GM18502 (cell line): ENCODE measurements at regions not wholly inside any gene's neighbourhood (a gene's known extent, or its start where the extent isn't known, plus 50 kb on each side); places are given as distances from the start of the nearest gene placed in this dataset.
"Not testable (repeated sequence)": the region's sequence is repeated elsewhere in the genome, so short reads cannot be mapped to it uniquely, and the experiment has no call there.

ENCODE experiments used
- ATAC-seq: cut with Tn5 transposase; IDR thresholded peaks from one replicate; pipeline ENCODE4 v1.9.1; 2021; ENCODE audit warnings: mild to moderate bottlenecking; ENCODE audit not compliant: unreplicated experiment, poor library complexity

GRCh38 chr4:27442146-27442545 is 581.5 kb downstream of the STIM2 start:
- ATAC-seq, result no peak

GRCh38 chr4:27442661-27443060 is 582.0 kb downstream of the STIM2 start:
- ATAC-seq, result not testable (repeated sequence)

- ATAC-seq, result no peak
These were observed 603.2 kb downstream of the STIM2 start for GRCh38 chr4:27463816-27464215.

- ATAC-seq, result no peak
These were observed 606.7 kb downstream of the STIM2 start for GRCh38 chr4:27467351-27467750.

GRCh38 chr4:27472364-27472763 is 611.7 kb downstream of the STIM2 start:
- ATAC-seq, result no peak

GRCh38 chr4:27474691-27475090 is 614.0 kb downstream of the STIM2 start:
- no peak for ATAC-seq

- ATAC-seq, result no peak
These were observed 623.6 kb downstream of the STIM2 start for GRCh38 chr4:27484216-27484615.

- no peak for ATAC-seq
These were observed 629.7 kb downstream of the STIM2 start for GRCh38 chr4:27490315-27490714.

GRCh38 chr4:27490766-27491165 is 630.1 kb downstream of the STIM2 start:
- no peak for ATAC-seq

GRCh38 chr4:27506401-27506800 is 645.8 kb downstream of the STIM2 start:
- ATAC-seq, result no peak

GRCh38 chr4:27514711-27515110 is 654.1 kb downstream of the STIM2 start:
- no peak for ATAC-seq

GRCh38 chr4:27515140-27515539 is 654.5 kb downstream of the STIM2 start:
- no peak for ATAC-seq

- no peak for ATAC-seq
These were observed 658.2 kb downstream of the STIM2 start for GRCh38 chr4:27518876-27519275.

- no peak for ATAC-seq
These were observed 663.6 kb downstream of the STIM2 start for GRCh38 chr4:27524224-27524623.

- ATAC-seq, result no peak
These were observed 673.8 kb downstream of the STIM2 start for GRCh38 chr4:27534488-27534887.

- no peak for ATAC-seq
These were observed 707.8 kb downstream of the STIM2 start for GRCh38 chr4:27568236-27568951.

GRCh38 chr4:27568952-27569319 is 708.3 kb downstream of the STIM2 start:
- no peak for ATAC-seq

- ATAC-seq, result no peak
These were observed 714.1 kb downstream of the STIM2 start for GRCh38 chr4:27574743-27575142.

- no peak for ATAC-seq
These were observed 717.3 kb downstream of the STIM2 start for GRCh38 chr4:27577951-27578350.

GRCh38 chr4:27592738-27593137 is 732.1 kb downstream of the STIM2 start:
- no peak for ATAC-seq

- ATAC-seq, result no peak
These were observed 734.3 kb downstream of the STIM2 start for GRCh38 chr4:27594922-27595321.

GRCh38 chr4:27595571-27596360 is 735.1 kb downstream of the STIM2 start:
- ATAC-seq, result no peak
